Activated CD8-positive, alpha-beta T cell treated with anti-CD3 and anti-CD28 coated beads for 36 hours (primary cell): ENCODE measurements at regions not wholly inside any gene's neighbourhood (a gene's known extent, or its start where the extent isn't known, plus 50 kb on each side); places are given as distances from the start of the nearest gene placed in this dataset.

Source experiments
- ATAC-seq: fragments of 200-7000 bp; cut with Tn5 transposase; one replicate; pipeline ENCODE4 v1.10.0; 2021; ENCODE audit warnings: mild to moderate bottlenecking, moderate library complexity
- CTCF ChIA-PET: fragments of 350-600 bp; sonication (Branson Sonifier 250); formaldehyde crosslinking; loops from one replicate; lab custom pipeline; 2021; ENCODE audit warnings: antibody characterized with exemption; lab: Charles Lee
- POLR2A ChIA-PET: fragments of 350-600 bp; sonication (Branson Sonifier 250); formaldehyde crosslinking; loops from one replicate; lab custom pipeline; 2021; ENCODE audit warnings: antibody characterized with exemption; lab: Charles Lee
- DNase-seq: peaks from one replicate; pipeline ENCODE4 v3.0.0-alpha.2; 2020
- H3K27ac Mint-ChIP-seq: one replicate; pipeline ENCODE4 v1.8.0; 2021; ENCODE audit warnings: mild to moderate bottlenecking, mixed read lengths
- H3K27me3 Mint-ChIP-seq: one replicate; pipeline ENCODE4 v1.8.0; 2021; ENCODE audit warnings: mixed read lengths
- H3K36me3 Mint-ChIP-seq: one replicate; pipeline ENCODE4 v1.8.0; 2021; ENCODE audit warnings: low read depth, mixed read lengths
- H3K4me1 Mint-ChIP-seq: one replicate; pipeline ENCODE4 v1.8.0; 2021; ENCODE audit warnings: low read depth, mixed read lengths
- H3K4me3 Mint-ChIP-seq: one replicate; pipeline ENCODE4 v1.8.0; 2021; ENCODE audit warnings: mild to moderate bottlenecking, moderate library complexity, mixed read lengths
- H3K9me3 Mint-ChIP-seq: one replicate; pipeline ENCODE4 v1.8.0; 2021; ENCODE audit warnings: mixed read lengths
- CTCF ChIP-seq: fragments of 200-600 bp; IDR thresholded peaks from one replicate; pipeline ENCODE4 v1.8.0; 2022; ENCODE audit warnings: antibody characterized with exemption, mild to moderate bottlenecking
- intact Hi-C: fragments of 100-400 bp; cut with micrococcal nuclease; formaldehyde crosslinking; loops from one replicate; pipeline ENCODE4 v1.10.0; 2022

GRCh38 chr2:129254718-129255117 lies 724.7 kb upstream of the RAB6C start:
- intact Hi-C loops: no loop called here
- no peaks in the 10 kb centered on the region for H3K4me1 Mint-ChIP-seq
- CTCF ChIA-PET: no interaction called here
- DNase-seq (no peak), ATAC-seq (no peak)
- H3K27ac Mint-ChIP-seq: no peak overlapping the region
- H3K4me3 Mint-ChIP-seq: no peak overlapping the region
- peaks cover 23% of the 10 kb centered on the region for H3K9me3 Mint-ChIP-seq
- POLR2A ChIA-PET: no interaction called here
- H3K27me3 Mint-ChIP-seq: no peaks in the 10 kb centered on the region
- no peak for TF ChIP-seq CTCF
- H3K36me3 Mint-ChIP-seq: no peaks in the 10 kb centered on the region

DNA sequence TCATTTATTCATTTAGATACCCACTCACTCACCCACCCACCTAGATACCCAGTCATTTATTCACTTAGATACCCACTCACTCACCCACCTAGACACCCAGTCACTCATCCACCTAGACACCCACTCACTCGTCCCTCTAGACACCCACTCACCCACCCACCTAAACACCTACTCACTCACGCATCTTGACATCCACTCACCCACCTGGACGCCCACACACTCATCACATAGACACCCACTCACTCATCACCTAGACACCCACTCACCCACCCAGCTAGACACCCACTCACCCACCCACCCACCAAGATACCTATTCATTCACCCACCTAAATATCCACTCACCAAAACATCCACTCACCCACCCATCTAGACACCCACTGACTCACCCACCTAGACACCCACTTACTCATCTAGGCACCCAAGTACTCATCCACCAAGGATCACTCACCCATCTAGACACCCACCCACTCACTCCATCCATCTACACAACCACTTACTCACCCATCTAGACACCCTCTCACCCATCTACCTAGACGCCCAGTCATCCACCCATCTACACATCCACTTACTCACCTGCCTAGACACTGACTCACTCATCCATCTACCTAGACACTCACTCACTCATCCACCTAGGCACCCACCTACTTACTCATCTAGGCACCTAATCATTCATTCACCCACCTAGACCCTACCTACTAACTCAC lies 723.7 kb upstream of the RAB6C start:
- Mint-ChIP-seq H3K9me3 (peaks cover 23% of the 10 kb centered on the region), H3K4me3 (no peak overlapping the region), H3K4me1 (no peaks in the 10 kb centered on the region), H3K36me3 (no peaks in the 10 kb centered on the region), H3K27me3 (no peaks in the 10 kb centered on the region), H3K27ac (no peak overlapping the region)
- TF ChIP-seq CTCF: no peak
- ChIA-PET POLR2A (no interaction called here), CTCF (no interaction called here)
- DNase-seq (peak; percentile 16), ATAC-seq (peak; percentile 45)
- intact Hi-C loops: no loop called here

- DNase-seq (no peak), ATAC-seq (no peak)
- Mint-ChIP-seq H3K9me3 (peaks cover 23% of the 10 kb centered on the region), H3K4me1 (no peaks in the 10 kb centered on the region), H3K36me3 (no peaks in the 10 kb centered on the region), H3K27ac (no peak overlapping the region), H3K27me3 (no peaks in the 10 kb centered on the region), H3K4me3 (no peak overlapping the region)
- no peak for TF ChIP-seq CTCF
- POLR2A ChIA-PET: no interaction called here
- CTCF ChIA-PET: no interaction called here
- intact Hi-C loops: no loop called here
Observed at GRCh38 chr2:129256642-129257041, 722.8 kb upstream of the RAB6C start.

GRCh38 chr2:129262934-129263333 lies 716.5 kb upstream of the RAB6C start:
- intact Hi-C loops: no loop called here
- Mint-ChIP-seq H3K36me3 (peaks cover 4% of the 10 kb centered on the region), H3K27me3 (peaks cover 1% of the 10 kb centered on the region), H3K4me1 (no peaks in the 10 kb centered on the region), H3K27ac (no peak overlapping the region), H3K4me3 (no peak overlapping the region), H3K9me3 (peaks cover 20% of the 10 kb centered on the region)
- POLR2A ChIA-PET: interaction anchor here (0.7 kb wide), 1 partner anchor 15 kb away, joined by 3 read pairs; no protein-coding TSS in a partner anchor
- no peak for ATAC-seq
- no peak for TF ChIP-seq CTCF
- no peak for DNase-seq
- CTCF ChIA-PET: no interaction called here

DNA sequence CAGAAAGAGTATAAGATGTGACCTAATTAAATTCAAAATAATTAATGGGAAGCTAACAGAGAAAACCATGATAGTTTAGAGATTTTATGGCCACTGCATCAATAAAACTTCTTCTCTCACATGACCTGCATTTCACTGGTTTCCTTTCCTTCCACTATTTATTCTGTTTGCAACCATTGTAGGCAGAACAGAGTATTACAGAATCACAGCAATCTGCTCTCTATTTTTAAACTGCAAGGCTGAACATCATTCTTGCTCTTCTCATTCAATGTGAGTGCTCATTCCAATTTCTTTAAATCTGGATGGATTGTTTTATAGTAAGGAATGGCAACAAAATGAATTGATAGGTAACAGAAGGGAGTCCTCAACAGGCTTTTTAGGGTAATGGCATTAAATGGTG lies 715.5 kb upstream of the RAB6C start:
- no peak overlapping the region for H3K4me3 Mint-ChIP-seq
- intact Hi-C loops: no loop called here

More for the DNA sequence above, 715.5 kb upstream of the RAB6C start:
- Mint-ChIP-seq H3K4me1 (no peaks in the 10 kb centered on the region), H3K27ac (no peak overlapping the region), H3K36me3 (peaks cover 4% of the 10 kb centered on the region), H3K9me3 (peaks cover 14% of the 10 kb centered on the region), H3K27me3 (peaks cover 1% of the 10 kb centered on the region)
- no peak for ATAC-seq
- no peak for DNase-seq
- TF ChIP-seq CTCF: no peak
- CTCF ChIA-PET: no interaction called here
- POLR2A ChIA-PET: interaction anchor here (1.0 kb wide), 1 partner anchor 11 kb away, joined by 3 read pairs; no protein-coding TSS in a partner anchor
